ENCODE measurements at regions not wholly inside any gene's neighbourhood (a gene's known extent, or its start where the extent isn't known, plus 50 kb on each side); places are given as distances from the start of the nearest gene placed in this dataset.

GRCh38 chr5:143695941-143696340, 116.0 kb upstream of the HMHB1 start:
- H3K4me3 ChIP-seq = no peak overlapping the region
- no peak for TF ChIP-seq CTCF (IDR thresholded peaks at IDR 0.05)
- TF ChIP-seq POLR2A (IDR thresholded peaks at IDR 0.05) = no peak
- H3K36me3 ChIP-seq = no peaks in the 10 kb centered on the region
- intact Hi-C loops (cut with DNase I; ENCODE audit: low total_unique reads) = no loop called here
- no peaks in the 10 kb centered on the region for H3K27me3 ChIP-seq
- H3K27ac ChIP-seq = no peak overlapping the region
- no peak for DNase-seq
- H3K4me1 ChIP-seq = no peaks in the 10 kb centered on the region
- no peaks in the 10 kb centered on the region for H3K9me3 ChIP-seq

GRCh38 chr5:143695244-143695864, 116.6 kb upstream of the HMHB1 start:
- Histone ChIP-seq H3K4me3 (no peak overlapping the region), H3K36me3 (no peaks in the 10 kb centered on the region), H3K9me3 (no peaks in the 10 kb centered on the region), H3K4me1 (no peaks in the 10 kb centered on the region), H3K27me3 (no peaks in the 10 kb centered on the region), H3K27ac (no peak overlapping the region)
- intact Hi-C loops (cut with DNase I; ENCODE audit: low total_unique reads) = no loop called here
- TF ChIP-seq POLR2A (IDR thresholded peaks at IDR 0.05) (no peak), CTCF (IDR thresholded peaks at IDR 0.05) (no peak)
- DNase-seq = no peak

- no peak overlapping the region for H3K4me3 ChIP-seq
- no peak for TF ChIP-seq POLR2A (IDR thresholded peaks at IDR 0.05)
- no peak for TF ChIP-seq CTCF (IDR thresholded peaks at IDR 0.05)
- no peaks in the 10 kb centered on the region for H3K27me3 ChIP-seq
- no peaks in the 10 kb centered on the region for H3K36me3 ChIP-seq
- DNase-seq = no peak
- intact Hi-C loops (cut with DNase I; ENCODE audit: low total_unique reads) = no loop called here
- H3K9me3 ChIP-seq = no peaks in the 10 kb centered on the region
- no peaks in the 10 kb centered on the region for H3K4me1 ChIP-seq
- no peak overlapping the region for H3K27ac ChIP-seq
Observed at GRCh38 chr5:143694357-143694756, 117.6 kb upstream of the HMHB1 start.

GRCh38 chr5:143693651-143694252, 118.2 kb upstream of the HMHB1 start:
- intact Hi-C loops (cut with DNase I; ENCODE audit: low total_unique reads) = no loop called here
- no peak for DNase-seq
- no peaks in the 10 kb centered on the region for H3K36me3 ChIP-seq
- H3K9me3 ChIP-seq = no peaks in the 10 kb centered on the region
- H3K27me3 ChIP-seq = no peaks in the 10 kb centered on the region
- no peak overlapping the region for H3K4me3 ChIP-seq
- TF ChIP-seq CTCF (IDR thresholded peaks at IDR 0.05) (no peak), POLR2A (IDR thresholded peaks at IDR 0.05) (no peak)
- H3K4me1 ChIP-seq = no peaks in the 10 kb centered on the region
- H3K27ac ChIP-seq = no peak overlapping the region

- TF ChIP-seq POLR2A (IDR thresholded peaks at IDR 0.05) (no peak), CTCF (IDR thresholded peaks at IDR 0.05) (no peak)
- no peak overlapping the region for H3K4me3 ChIP-seq
- no peaks in the 10 kb centered on the region for H3K9me3 ChIP-seq
- peak overlapping the region in 1 of 2 donors; percentile 51 for H3K27ac ChIP-seq
- no peaks in the 10 kb centered on the region for H3K36me3 ChIP-seq
- DNase-seq = no peak
- no peaks in the 10 kb centered on the region for H3K27me3 ChIP-seq
- intact Hi-C loops (cut with DNase I; ENCODE audit: low total_unique reads) = no loop called here
- H3K4me1 ChIP-seq = no peaks in the 10 kb centered on the region
Observed at GRCh38 chr5:143692342-143692741, 119.6 kb upstream of the HMHB1 start.

Data from uterus (tissue), 3 donors.